ENCODE measurements at regions not wholly inside any gene's neighbourhood (a gene's known extent, or its start where the extent isn't known, plus 50 kb on each side); places are given as distances from the start of the nearest gene placed in this dataset.

- TF ChIP-seq POLR2AphosphoS5 (IDR thresholded peaks at IDR 0.05; ENCODE audit: insufficient read depth in 1 of 2, low read depth in 1 of 2): no peak
- no peak for TF ChIP-seq POLR2A (IDR thresholded peaks at IDR 0.05)
Observed at GRCh38 chr5:84603568-84604185, 219.0 kb upstream of the EDIL3 start.
